Upper lobe of right lung (tissue), 1 donor: ENCODE measurements at regions not wholly inside any gene's neighbourhood (a gene's known extent, or its start where the extent isn't known, plus 50 kb on each side); places are given as distances from the start of the nearest gene placed in this dataset.

Experiments used
- ATAC-seq: fragments of 200-7000 bp; cut with Tn5 transposase; one replicate; pipeline ENCODE4 v1.9.1; 2020; ENCODE audit warnings: mild to moderate bottlenecking, moderate library complexity
- DNase-seq: peaks from one replicate; pipeline ENCODE4 v3.0.0-alpha.2; 2020
- H3K27ac ChIP-seq: fragments of 200-600 bp; one replicate; pipeline ENCODE4 v1.8.0; 2022
- H3K27me3 ChIP-seq: fragments of 200-600 bp; one replicate; pipeline ENCODE4 v1.8.0; 2022; ENCODE audit warnings: mild to moderate bottlenecking
- H3K36me3 ChIP-seq: fragments of 200-600 bp; one replicate; pipeline ENCODE4 v1.8.0; 2022
- H3K4me1 ChIP-seq: fragments of 200-600 bp; one replicate; pipeline ENCODE4 v1.8.0; 2022
- H3K4me3 ChIP-seq: fragments of 200-600 bp; one replicate; pipeline ENCODE4 v1.8.0; 2022; ENCODE audit warnings: mild to moderate bottlenecking
- H3K9me3 ChIP-seq: fragments of 200-600 bp; one replicate; pipeline ENCODE4 v1.8.0; 2022
- intact Hi-C: fragments of 100-400 bp; cut with DNase I; formaldehyde crosslinking; loops from one replicate; pipeline ENCODE4 v1.11.0; 2022
- TF ChIP-seq, protein P1 (sequence below): fragments of 200-600 bp; IDR thresholded peaks from one replicate; pipeline ENCODE4 v1.8.0; 2022; ENCODE audit warnings: antibody characterized with exemption
- donor health status: DM: no; HTN: yes; CAD: no; lungs with severe emphysema.

DNA sequence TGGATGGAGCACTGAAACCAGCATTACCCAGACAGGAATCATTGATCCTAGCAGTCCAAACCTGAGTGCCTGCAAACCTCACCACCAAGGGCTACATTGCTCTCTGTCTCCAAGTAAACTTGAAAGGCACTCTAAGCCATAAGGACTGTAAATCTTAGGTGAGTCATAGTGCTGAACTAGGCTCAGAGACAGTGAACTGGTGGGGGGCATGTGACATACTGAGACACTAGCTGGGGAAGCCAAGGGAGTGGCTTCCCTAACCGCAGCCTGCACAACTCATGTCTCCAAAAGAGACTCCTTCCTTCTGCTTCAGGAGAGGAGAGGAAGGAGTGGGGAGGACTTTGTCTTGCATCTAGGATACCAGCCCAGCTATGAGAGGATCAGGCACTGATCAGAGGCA is 235.5 kb upstream of the ACTRT1 start:
- Histone ChIP-seq H3K36me3 (no peaks in the 10 kb centered on the region), H3K27me3 (no peaks in the 10 kb centered on the region), H3K9me3 (no peaks in the 10 kb centered on the region), H3K4me1 (no peaks in the 10 kb centered on the region), H3K4me3 (no peak overlapping the region), H3K27ac (no peak overlapping the region)
- DNase-seq (no peak), ATAC-seq (no peak)
- intact Hi-C loops: no loop called here
- TF ChIP-seq, protein P1, sequence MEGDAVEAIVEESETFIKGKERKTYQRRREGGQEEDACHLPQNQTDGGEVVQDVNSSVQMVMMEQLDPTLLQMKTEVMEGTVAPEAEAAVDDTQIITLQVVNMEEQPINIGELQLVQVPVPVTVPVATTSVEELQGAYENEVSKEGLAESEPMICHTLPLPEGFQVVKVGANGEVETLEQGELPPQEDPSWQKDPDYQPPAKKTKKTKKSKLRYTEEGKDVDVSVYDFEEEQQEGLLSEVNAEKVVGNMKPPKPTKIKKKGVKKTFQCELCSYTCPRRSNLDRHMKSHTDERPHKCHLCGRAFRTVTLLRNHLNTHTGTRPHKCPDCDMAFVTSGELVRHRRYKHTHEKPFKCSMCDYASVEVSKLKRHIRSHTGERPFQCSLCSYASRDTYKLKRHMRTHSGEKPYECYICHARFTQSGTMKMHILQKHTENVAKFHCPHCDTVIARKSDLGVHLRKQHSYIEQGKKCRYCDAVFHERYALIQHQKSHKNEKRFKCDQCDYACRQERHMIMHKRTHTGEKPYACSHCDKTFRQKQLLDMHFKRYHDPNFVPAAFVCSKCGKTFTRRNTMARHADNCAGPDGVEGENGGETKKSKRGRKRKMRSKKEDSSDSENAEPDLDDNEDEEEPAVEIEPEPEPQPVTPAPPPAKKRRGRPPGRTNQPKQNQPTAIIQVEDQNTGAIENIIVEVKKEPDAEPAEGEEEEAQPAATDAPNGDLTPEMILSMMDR: no peak

- TF ChIP-seq, protein P1: no peak
- ATAC-seq (no peak), DNase-seq (no peak)
- Histone ChIP-seq H3K36me3 (no peaks in the 10 kb centered on the region), H3K9me3 (no peaks in the 10 kb centered on the region), H3K27ac (no peak overlapping the region), H3K27me3 (no peaks in the 10 kb centered on the region), H3K4me3 (no peak overlapping the region), H3K4me1 (no peaks in the 10 kb centered on the region)
- intact Hi-C loops: no loop called here
These were observed 198.4 kb upstream of the ACTRT1 start for GRCh38 chrX:128250621-128251020.

DNA sequence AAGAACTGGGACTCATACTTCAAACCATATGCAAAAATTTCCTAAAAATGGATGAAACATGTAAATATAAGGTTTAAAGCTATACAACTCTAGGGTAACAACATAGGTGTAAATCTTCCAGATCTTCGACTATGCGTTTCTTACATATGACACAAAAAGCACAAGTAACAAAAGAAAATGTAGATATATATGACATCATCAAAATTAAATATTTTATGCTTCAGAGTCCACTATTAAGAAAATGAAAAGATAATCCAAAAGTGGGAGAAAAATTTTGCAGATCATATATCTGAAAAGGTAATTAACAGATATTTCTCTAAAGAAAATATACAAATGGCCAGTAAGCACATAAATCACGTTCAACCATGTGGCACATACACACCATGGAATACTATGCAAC is 164.2 kb upstream of the ACTRT1 start:
- Histone ChIP-seq H3K27ac (no peak overlapping the region), H3K4me3 (no peak overlapping the region), H3K27me3 (no peaks in the 10 kb centered on the region), H3K9me3 (no peaks in the 10 kb centered on the region), H3K36me3 (no peaks in the 10 kb centered on the region), H3K4me1 (no peaks in the 10 kb centered on the region)
- DNase-seq: no peak
- intact Hi-C loops: no loop called here
- TF ChIP-seq, protein P1: no peak
- ATAC-seq: no peak

- ATAC-seq: no peak
- no peaks in the 10 kb centered on the region for H3K9me3 ChIP-seq
- no peak overlapping the region for H3K27ac ChIP-seq
- H3K4me3 ChIP-seq: no peak overlapping the region
- TF ChIP-seq, protein P1: no peak
- no peaks in the 10 kb centered on the region for H3K36me3 ChIP-seq
- H3K27me3 ChIP-seq: no peaks in the 10 kb centered on the region
- no peaks in the 10 kb centered on the region for H3K4me1 ChIP-seq
- no peak for DNase-seq
- intact Hi-C loops: no loop called here
These were observed 113.7 kb upstream of the ACTRT1 start for GRCh38 chrX:128165884-128166408.

- Histone ChIP-seq H3K27me3 (no peaks in the 10 kb centered on the region), H3K9me3 (no peaks in the 10 kb centered on the region), H3K36me3 (no peaks in the 10 kb centered on the region), H3K4me3 (no peak overlapping the region), H3K4me1 (no peaks in the 10 kb centered on the region), H3K27ac (no peak overlapping the region)
- no peak for DNase-seq
- intact Hi-C loops: no loop called here
- no peak for ATAC-seq
- TF ChIP-seq, protein P1: no peak
These were observed 104.0 kb upstream of the ACTRT1 start for GRCh38 chrX:128156204-128156603.

DNA sequence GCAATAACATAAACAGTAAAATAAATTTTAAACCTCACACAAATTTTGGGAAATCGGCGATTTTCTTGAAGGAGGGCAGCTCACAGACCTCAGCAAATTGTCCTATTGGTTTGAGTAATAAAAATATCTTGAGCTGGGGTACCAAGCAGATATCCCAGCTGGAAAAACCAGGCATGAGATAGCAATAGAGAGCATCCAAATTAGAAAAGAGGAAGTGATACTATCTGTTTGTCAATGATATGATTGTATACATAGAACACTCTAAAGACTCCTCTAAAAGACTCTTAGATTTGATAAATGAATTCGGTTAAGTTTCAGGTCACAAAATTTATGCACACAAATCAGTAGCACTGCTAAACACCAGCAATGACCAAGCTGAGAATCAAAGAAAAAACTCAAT is 90.5 kb upstream of the ACTRT1 start:
- DNase-seq (no peak), ATAC-seq (no peak)
- TF ChIP-seq, protein P1: no peak
- no peaks in the 10 kb centered on the region for H3K9me3 ChIP-seq
- H3K27me3 ChIP-seq: no peaks in the 10 kb centered on the region
- no peak overlapping the region for H3K27ac ChIP-seq
- no peaks in the 10 kb centered on the region for H3K36me3 ChIP-seq
- no peak overlapping the region for H3K4me3 ChIP-seq
- H3K4me1 ChIP-seq: no peaks in the 10 kb centered on the region
- intact Hi-C loops: no loop called here
